Activated T-cell treated with anti-CD3 and anti-CD28 coated beads, Interleukin-2, amount 50 U/mL, for 72 hours (primary cell): ENCODE measurements at regions not wholly inside any gene's neighbourhood (a gene's known extent, or its start where the extent isn't known, plus 50 kb on each side); places are given as distances from the start of the nearest gene placed in this dataset.

Source experiments
- ATAC-seq, 2 donors: fragments of 150-1000 bp; cut with Tn5 transposase; replicated peaks in 1 of 2; 2 replicates each; pipeline ENCODE4 v1.10.0; 2021; ENCODE audit warnings: moderate library complexity in 2 of 2, mild to moderate bottlenecking in 1 of 2
- DNase-seq, 2 donors: peaks; one replicate each; pipeline ENCODE4 v3.0.0; 2021 to 2022; ENCODE audit warnings: mixed read lengths in 1 of 2
- H3K27ac Mint-ChIP-seq: one replicate; pipeline ENCODE4 v1.8.0; 2022; ENCODE audit warnings: mild to moderate bottlenecking, moderate library complexity, mixed read lengths
- H3K27me3 Mint-ChIP-seq: one replicate; pipeline ENCODE4 v1.8.0; 2022; ENCODE audit warnings: low read depth, mixed read lengths
- H3K36me3 Mint-ChIP-seq, 2 donors: one replicate each; pipeline ENCODE4 v1.8.0; 2022; ENCODE audit warnings: mixed read lengths in 2 of 2, mild to moderate bottlenecking in 1 of 2; ENCODE audit not compliant: insufficient read depth in 2 of 2
- H3K4me1 Mint-ChIP-seq: one replicate; pipeline ENCODE4 v1.8.0; 2022; ENCODE audit warnings: low read depth, mixed read lengths
- H3K4me3 Mint-ChIP-seq, 2 donors: one replicate each; pipeline ENCODE4 v1.8.0; 2022; ENCODE audit warnings: mild to moderate bottlenecking in 2 of 2, mixed read lengths in 2 of 2, moderate library complexity in 2 of 2
- H3K9me3 Mint-ChIP-seq, 2 donors: one replicate each; pipeline ENCODE4 v1.8.0; 2022; ENCODE audit warnings: mixed read lengths in 2 of 2

GRCh38 chr6:104022126-104022525, 837.6 kb downstream of the HACE1 start:
- no peaks in the 10 kb centered on the region for H3K4me1 Mint-ChIP-seq
- ATAC-seq: no peak
- no peak overlapping the region for H3K27ac Mint-ChIP-seq
- H3K36me3 Mint-ChIP-seq: no peaks in the 10 kb centered on the region
- DNase-seq: no peak
- H3K27me3 Mint-ChIP-seq: no peaks in the 10 kb centered on the region
- H3K4me3 Mint-ChIP-seq: no peak overlapping the region
- peaks cover 0 to 4% of the 10 kb centered on the region in 2 donors for H3K9me3 Mint-ChIP-seq

DNA sequence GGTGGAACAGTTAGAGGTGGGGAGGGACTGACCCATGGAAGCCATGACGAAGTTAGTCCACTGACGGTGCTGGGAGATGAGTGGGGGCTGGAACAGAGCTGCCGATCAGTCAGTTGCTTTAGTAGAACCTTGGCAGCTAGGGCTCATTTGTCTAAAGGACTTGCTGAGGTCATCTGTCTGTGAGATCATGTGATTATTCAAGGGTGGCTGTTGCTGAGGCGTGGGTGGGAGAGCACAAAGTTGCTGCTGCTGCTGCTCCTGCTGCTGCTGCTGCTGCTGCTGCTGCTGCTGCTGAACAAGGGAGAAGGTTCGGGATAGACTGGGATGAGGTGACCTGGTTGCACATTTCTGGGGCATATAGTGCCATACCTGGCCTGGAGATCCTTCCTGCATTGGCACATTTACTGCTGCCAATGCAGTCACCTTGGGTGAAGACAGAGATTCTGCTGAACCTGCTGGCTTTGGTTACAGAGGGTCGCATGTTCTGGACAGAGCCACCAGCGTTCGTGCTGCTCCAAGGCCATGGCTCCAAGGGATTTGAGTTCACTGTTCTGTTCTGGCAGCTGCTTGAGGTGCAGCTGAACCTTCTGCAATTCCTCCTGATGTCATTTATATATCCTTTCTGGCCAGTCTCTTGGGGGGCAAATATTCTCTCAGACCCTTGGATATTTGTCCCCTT, 840.5 kb downstream of the HACE1 start:
- H3K36me3 Mint-ChIP-seq: no peaks in the 10 kb centered on the region
- peaks cover 0 to 2% of the 10 kb centered on the region in 2 donors for H3K9me3 Mint-ChIP-seq
- no peaks in the 10 kb centered on the region for H3K4me1 Mint-ChIP-seq
- H3K4me3 Mint-ChIP-seq: no peak overlapping the region
- DNase-seq: no peak
- ATAC-seq: no peak
- H3K27ac Mint-ChIP-seq: no peak overlapping the region
- H3K27me3 Mint-ChIP-seq: no peaks in the 10 kb centered on the region

DNA sequence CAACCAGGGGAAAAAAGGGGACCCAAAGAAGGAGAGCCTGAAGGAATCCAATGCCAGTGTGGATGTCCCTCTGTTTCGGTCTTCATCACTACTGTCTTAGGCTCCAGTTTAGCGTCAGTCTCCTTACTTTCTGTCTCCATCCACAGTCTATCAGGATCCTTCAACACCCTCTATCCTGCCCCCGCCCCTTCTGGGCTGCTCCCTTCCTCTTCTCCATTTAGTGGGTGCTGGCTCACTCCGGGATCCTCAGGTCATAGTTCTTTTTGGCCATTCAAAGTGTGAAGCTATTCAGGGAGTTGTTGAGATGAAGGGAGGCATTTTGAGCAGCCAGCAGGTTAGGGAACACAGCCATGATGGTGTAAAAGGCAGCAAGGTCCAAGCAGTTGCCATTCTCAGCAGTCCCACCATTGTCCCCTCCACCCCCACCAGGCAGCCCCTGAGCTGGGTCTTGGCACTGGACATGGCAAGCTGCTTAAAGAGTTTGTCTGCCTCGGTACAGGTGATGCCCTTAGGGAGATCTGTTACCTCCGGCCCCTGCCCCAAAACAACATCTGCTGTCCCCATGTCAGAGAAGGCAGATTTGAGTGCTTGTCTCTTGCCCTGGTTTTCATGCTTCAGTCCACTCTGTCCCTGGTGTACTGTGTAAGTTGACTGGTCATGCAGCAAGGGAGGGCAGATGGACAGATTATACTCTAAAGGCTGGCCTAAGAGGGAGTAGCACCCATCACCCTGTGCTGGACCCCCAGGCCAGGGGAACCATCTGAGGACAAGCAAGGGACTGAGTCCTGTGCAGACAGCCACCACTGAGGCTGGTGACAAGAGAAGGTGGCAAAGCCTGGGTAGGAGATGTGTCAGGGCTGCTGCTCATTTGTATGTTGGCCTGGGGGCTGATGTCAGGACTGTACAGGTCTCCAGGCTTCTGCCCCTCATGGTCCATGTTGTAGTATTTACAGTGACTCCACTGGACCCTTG, 842.0 kb downstream of the HACE1 start:
- Mint-ChIP-seq H3K4me3 (no peak overlapping the region), H3K27ac (no peak overlapping the region), H3K36me3 (no peaks in the 10 kb centered on the region), H3K9me3 (peaks cover 2 to 4% of the 10 kb centered on the region in 2 donors), H3K27me3 (no peaks in the 10 kb centered on the region), H3K4me1 (no peaks in the 10 kb centered on the region)
- ATAC-seq (no peak), DNase-seq (no peak)

DNA sequence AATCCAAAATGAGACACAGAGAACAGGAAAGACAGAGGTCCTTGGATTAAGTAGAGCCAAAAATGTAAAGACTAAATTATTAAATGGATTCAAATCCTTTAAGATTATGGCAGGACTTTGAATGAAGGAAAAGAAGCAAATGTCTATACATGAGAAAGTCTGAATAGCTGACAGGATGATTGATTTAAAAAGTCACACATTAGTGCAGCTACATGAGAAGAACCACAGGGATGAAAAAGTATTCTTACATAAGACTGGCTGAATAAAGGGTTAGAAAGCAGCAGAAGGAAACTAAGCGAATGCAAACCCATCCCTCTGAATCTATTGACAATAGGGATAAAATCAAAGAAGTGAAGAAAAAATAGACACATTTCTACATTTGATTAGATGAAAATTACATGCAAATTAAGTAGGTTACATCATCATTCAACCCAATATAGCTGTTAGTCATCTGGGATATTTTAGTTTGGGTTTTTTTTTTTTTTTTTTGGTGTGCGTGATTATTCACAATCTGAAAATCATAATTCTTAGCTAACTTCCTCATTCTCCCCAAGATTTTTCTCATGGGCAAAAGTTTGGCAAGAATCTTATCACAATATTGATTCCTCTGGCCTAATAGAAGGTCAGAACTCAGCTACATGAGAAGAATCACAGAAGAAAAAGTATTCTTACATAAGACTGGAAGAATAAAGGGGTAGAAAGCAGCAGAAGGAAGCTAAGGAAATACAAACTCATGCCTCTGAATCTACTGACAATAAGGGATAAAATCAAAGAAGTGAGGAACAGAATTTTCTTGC, 845.4 kb downstream of the HACE1 start:
- H3K27ac Mint-ChIP-seq: no peak overlapping the region
- ATAC-seq (no peak), DNase-seq (no peak)
- H3K27me3 Mint-ChIP-seq: no peaks in the 10 kb centered on the region
- H3K9me3 Mint-ChIP-seq: peaks cover 2 to 4% of the 10 kb centered on the region in 2 donors
- H3K4me3 Mint-ChIP-seq: no peak overlapping the region
- H3K4me1 Mint-ChIP-seq: no peaks in the 10 kb centered on the region
- no peaks in the 10 kb centered on the region for H3K36me3 Mint-ChIP-seq

DNA sequence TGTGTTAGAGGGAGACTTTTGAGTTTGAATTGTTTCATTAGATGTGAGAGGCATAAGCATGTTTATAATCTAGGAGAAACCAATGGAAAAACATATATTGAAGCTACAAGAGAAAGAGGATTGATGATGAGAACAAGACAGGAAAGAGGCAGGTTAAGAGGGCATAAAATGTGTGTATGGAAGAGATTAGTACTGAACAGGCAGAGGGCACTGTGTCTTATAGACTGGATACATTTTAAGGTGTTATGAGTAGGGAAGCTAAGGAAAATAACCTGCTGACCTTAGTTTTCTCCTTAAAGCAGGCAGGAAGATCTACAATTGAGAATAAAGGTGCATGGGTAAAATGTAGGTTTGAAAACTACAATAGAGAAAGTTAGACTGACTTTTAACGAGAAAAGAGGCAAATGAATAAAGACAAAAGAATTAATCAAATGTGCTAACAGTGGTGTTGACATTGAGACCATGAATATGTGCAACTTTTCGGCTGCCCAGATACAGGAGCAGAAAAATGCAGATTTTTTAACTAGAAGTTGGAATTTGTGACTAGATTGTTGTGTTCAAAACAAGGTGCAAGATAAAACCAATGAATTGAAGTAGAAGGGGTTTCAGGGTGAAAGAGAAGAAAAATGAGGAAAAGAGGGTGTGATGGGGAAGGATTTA, 846.3 kb downstream of the HACE1 start:
- Mint-ChIP-seq H3K4me1 (no peaks in the 10 kb centered on the region), H3K27me3 (no peaks in the 10 kb centered on the region), H3K4me3 (no peak overlapping the region), H3K27ac (no peak overlapping the region), H3K9me3 (peaks cover 2 to 4% of the 10 kb centered on the region in 2 donors), H3K36me3 (no peaks in the 10 kb centered on the region)
- no peak for DNase-seq
- no peak for ATAC-seq

DNA sequence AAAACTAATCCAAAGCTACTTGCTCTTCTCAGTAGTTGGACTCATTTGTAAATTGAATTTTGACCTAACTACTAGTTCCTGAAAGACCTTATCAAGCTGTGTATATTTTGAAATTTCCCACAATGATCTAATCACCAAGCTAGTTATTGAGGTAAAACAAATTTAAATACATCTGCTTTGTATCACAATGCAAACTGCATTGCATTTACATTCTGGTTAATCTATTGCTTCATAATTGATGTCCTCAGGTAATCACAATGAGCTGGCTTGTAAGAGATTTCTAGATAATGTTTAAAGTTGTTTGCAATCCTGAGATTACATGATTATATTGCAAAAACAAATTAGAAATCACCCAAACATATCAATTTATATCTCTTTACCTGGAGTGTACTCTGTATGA, 848.8 kb downstream of the HACE1 start:
- peaks cover 0 to 4% of the 10 kb centered on the region in 2 donors for H3K9me3 Mint-ChIP-seq
- no peaks in the 10 kb centered on the region for H3K27me3 Mint-ChIP-seq
- H3K4me1 Mint-ChIP-seq: no peaks in the 10 kb centered on the region
- no peak for DNase-seq
- no peaks in the 10 kb centered on the region for H3K36me3 Mint-ChIP-seq
- no peak overlapping the region for H3K27ac Mint-ChIP-seq
- ATAC-seq: no peak
- no peak overlapping the region for H3K4me3 Mint-ChIP-seq

GRCh38 chr6:104003803-104004516, 855.8 kb downstream of the HACE1 start:
- H3K9me3 Mint-ChIP-seq: peaks cover 0 to 2% of the 10 kb centered on the region in 2 donors
- no peaks in the 10 kb centered on the region for H3K36me3 Mint-ChIP-seq
- ATAC-seq (no peak), DNase-seq (no peak)
- H3K4me1 Mint-ChIP-seq: no peaks in the 10 kb centered on the region
- no peak overlapping the region for H3K27ac Mint-ChIP-seq
- H3K27me3 Mint-ChIP-seq: no peaks in the 10 kb centered on the region
- H3K4me3 Mint-ChIP-seq: no peak overlapping the region

- Mint-ChIP-seq H3K4me1 (no peaks in the 10 kb centered on the region), H3K27me3 (no peaks in the 10 kb centered on the region), H3K36me3 (no peaks in the 10 kb centered on the region), H3K9me3 (no peaks in the 10 kb centered on the region), H3K27ac (no peak overlapping the region), H3K4me3 (no peak overlapping the region)
- DNase-seq (no peak), ATAC-seq (no peak)
Measured at GRCh38 chr6:103995571-103995970, 864.1 kb downstream of the HACE1 start.

- ATAC-seq: no peak
- peaks cover 4 to 6% of the 10 kb centered on the region in 2 donors for H3K9me3 Mint-ChIP-seq
- no peaks in the 10 kb centered on the region for H3K4me1 Mint-ChIP-seq
- H3K36me3 Mint-ChIP-seq: no peaks in the 10 kb centered on the region
- no peak for DNase-seq
- no peaks in the 10 kb centered on the region for H3K27me3 Mint-ChIP-seq
- H3K4me3 Mint-ChIP-seq: no peak overlapping the region
- H3K27ac Mint-ChIP-seq: no peak overlapping the region
Measured at GRCh38 chr6:103983860-103984259, 875.9 kb downstream of the HACE1 start.

DNA sequence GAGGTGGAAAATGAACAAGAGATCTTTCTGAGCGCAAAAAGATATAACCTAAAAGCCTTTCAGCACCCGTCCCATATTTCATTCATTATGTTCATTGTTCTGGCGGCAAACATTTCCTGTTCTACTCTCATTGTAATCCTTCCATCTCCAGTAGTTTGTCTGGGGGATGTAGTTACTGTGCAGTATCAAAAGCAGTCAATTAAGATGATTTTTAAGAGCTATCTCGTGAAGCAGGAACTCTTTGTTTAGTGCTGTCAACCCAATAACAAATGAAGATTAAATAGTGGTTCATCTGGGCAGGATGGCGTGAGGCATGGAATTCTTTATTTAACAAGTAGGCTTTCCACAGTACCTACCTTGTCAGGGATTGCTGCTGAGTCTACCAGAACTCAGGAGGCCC, 876.7 kb downstream of the HACE1 start:
- Mint-ChIP-seq H3K4me1 (no peaks in the 10 kb centered on the region), H3K27me3 (no peaks in the 10 kb centered on the region), H3K9me3 (peaks cover 2 to 6% of the 10 kb centered on the region in 2 donors), H3K4me3 (no peak overlapping the region), H3K36me3 (no peaks in the 10 kb centered on the region), H3K27ac (no peak overlapping the region)
- DNase-seq (no peak), ATAC-seq (no peak)

DNA sequence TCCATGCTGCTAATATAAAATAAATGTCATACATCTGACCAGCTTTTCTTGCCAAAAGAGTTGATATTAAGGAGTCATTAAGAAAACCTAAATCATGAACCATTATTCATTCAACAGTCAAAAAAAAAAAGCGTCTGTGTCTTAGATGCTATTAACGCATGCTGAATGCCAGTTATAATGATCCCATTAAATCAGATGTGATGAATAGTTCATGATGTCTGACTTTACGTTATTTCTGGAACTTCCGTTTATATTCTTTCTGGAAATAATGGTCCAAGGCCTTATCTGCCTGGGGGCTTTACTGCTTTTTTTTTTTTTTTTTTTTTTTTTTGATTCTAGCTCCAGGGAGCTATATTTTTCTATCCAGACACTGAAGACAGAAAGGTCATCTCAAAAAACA, 877.1 kb downstream of the HACE1 start:
- Mint-ChIP-seq H3K9me3 (peaks cover 2 to 6% of the 10 kb centered on the region in 2 donors), H3K4me3 (no peak overlapping the region), H3K36me3 (no peaks in the 10 kb centered on the region), H3K4me1 (no peaks in the 10 kb centered on the region), H3K27ac (no peak overlapping the region), H3K27me3 (no peaks in the 10 kb centered on the region)
- DNase-seq: no peak
- no peak for ATAC-seq

- DNase-seq (no peak), ATAC-seq (no peak)
- Mint-ChIP-seq H3K27me3 (no peaks in the 10 kb centered on the region), H3K4me1 (no peaks in the 10 kb centered on the region), H3K36me3 (no peaks in the 10 kb centered on the region), H3K4me3 (no peak overlapping the region), H3K27ac (no peak overlapping the region), H3K9me3 (peaks cover 2 to 3% of the 10 kb centered on the region in 2 donors)
Measured at GRCh38 chr6:103979308-103979707, 880.4 kb downstream of the HACE1 start.
